Transverse colon (tissue), 3 donors: ENCODE measurements at regions not wholly inside any gene's neighbourhood (a gene's known extent, or its start where the extent isn't known, plus 50 kb on each side); places are given as distances from the start of the nearest gene placed in this dataset.

Source experiments
- POLR2A ChIP-seq: fragments of 450-650 bp; IDR thresholded peaks from one replicate; pipeline ENCODE4 v1.6.1; 2016; ENCODE audit warnings: antibody characterized with exemption, mild to moderate bottlenecking, moderate library complexity
- POLR2AphosphoS5 ChIP-seq, 3 donors: sonication (generic); formaldehyde crosslinking; IDR thresholded peaks; one replicate each; pipeline ENCODE4 v1.6.1; 2016; ENCODE audit warnings: antibody characterized with exemption in 3 of 3

- TF ChIP-seq POLR2AphosphoS5 (IDR thresholded peaks at IDR 0.05): no peak
- TF ChIP-seq POLR2A: no peak
Measured at GRCh38 chrX:67342138-67342537, 201.7 kb upstream of the AR start.
